Keratinocyte (primary cell): ENCODE measurements at regions not wholly inside any gene's neighbourhood (a gene's known extent, or its start where the extent isn't known, plus 50 kb on each side); places are given as distances from the start of the nearest gene placed in this dataset.

Experiments
- DNase-seq: peaks from one replicate; pipeline ENCODE4 v3.0.0-alpha.2; 2011; ENCODE audit warnings: low read depth, missing footprints, low spot score
- FAIRE-seq: peaks from 2 replicates; lab custom pipeline; 2011; peaks lifted over from hg19 to GRCh38; lab: Jason Lieb, UNC
- H2AFZ ChIP-seq: 2 replicates; pipeline ENCODE4 v1.6.0; 2012; ENCODE audit warnings: low read length, control low read depth, inconsistent platforms; ENCODE audit not compliant: control insufficient read depth
- H3K27ac ChIP-seq: 2 replicates; pipeline ENCODE4 v1.5.1; 2011; ENCODE audit warnings: low read length; ENCODE audit not compliant: control insufficient read depth, insufficient read depth
- H3K27me3 ChIP-seq: 3 replicates; pipeline ENCODE4 v1.6.0; 2011; ENCODE audit warnings: low read length; ENCODE audit not compliant: control insufficient read depth, insufficient read depth; ENCODE audit errors: extremely low read depth
- H3K36me3 ChIP-seq, 2 experiments: 2 replicates in 1 of 2; 3 replicates in 1 of 2; pipeline ENCODE4 v1.5.1; 2011; ENCODE audit warnings: low read length in 2 of 2, mild to moderate bottlenecking in 1 of 2; ENCODE audit not compliant: control insufficient read depth in 2 of 2, insufficient read depth in 2 of 2; ENCODE audit errors: extremely low read depth in 1 of 2
- H3K4me1 ChIP-seq: 3 replicates; pipeline ENCODE4 v1.5.1; 2011; ENCODE audit warnings: low read length; ENCODE audit not compliant: control insufficient read depth, insufficient read depth; ENCODE audit errors: extremely low read depth
- H3K4me2 ChIP-seq: 3 replicates; pipeline ENCODE4 v1.6.0; 2011; ENCODE audit warnings: low read depth, low read length; ENCODE audit not compliant: control insufficient read depth, insufficient read depth; ENCODE audit errors: extremely low read depth
- H3K4me3 ChIP-seq, 3 experiments: fragments of 200-600 bp in 1 of 3; sonication (generic) in 1 of 3; 2 replicates in 2 of 3; 3 replicates in 1 of 3; pipeline ENCODE4 v1.5.1; 2011 to 2016; ENCODE audit warnings: low read length in 3 of 3, mild to moderate bottlenecking in 3 of 3, control low read depth in 2 of 3, inconsistent platforms in 1 of 3, low read depth in 1 of 3, mixed read lengths in 1 of 3, mixed run types in 1 of 3, moderate library complexity in 1 of 3; ENCODE audit not compliant: control insufficient read depth in 2 of 3, insufficient read depth in 2 of 3; ENCODE audit errors: extremely low read depth in 1 of 3
- H3K79me2 ChIP-seq: 2 replicates; pipeline ENCODE4 v1.6.0; 2012; ENCODE audit warnings: low read length; ENCODE audit not compliant: control insufficient read depth, insufficient read depth
- H3K9ac ChIP-seq: 3 replicates; pipeline ENCODE4 v1.6.0; 2011; ENCODE audit warnings: low read length; ENCODE audit not compliant: control insufficient read depth, insufficient read depth; ENCODE audit errors: extremely low read depth
- H3K9me1 ChIP-seq: 3 replicates; pipeline ENCODE4 v1.6.0; 2011; ENCODE audit warnings: low read length; ENCODE audit not compliant: control insufficient read depth, insufficient read depth; ENCODE audit errors: extremely low read depth
- H3K9me3 ChIP-seq: 2 replicates; pipeline ENCODE4 v1.5.1; 2012; ENCODE audit warnings: low read depth, low read length; ENCODE audit not compliant: control insufficient read depth
- H4K20me1 ChIP-seq: 3 replicates; pipeline ENCODE4 v1.6.0; 2011; ENCODE audit warnings: low read length; ENCODE audit not compliant: control insufficient read depth, insufficient read depth; ENCODE audit errors: extremely low read depth
- CTCF ChIP-seq, 3 experiments: IDR thresholded peaks in 1 of 3; conservative IDR thresholded peaks in 1 of 3; optimal IDR thresholded peaks in 1 of 3; 2 replicates in 2 of 3; 3 replicates in 1 of 3; pipeline versions ENCODE3 to v1.5.1; 2011; ENCODE audit warnings: low read length in 3 of 3, mild to moderate bottlenecking in 3 of 3, moderate library complexity in 2 of 3, control low read depth in 1 of 3, inconsistent platforms in 1 of 3; ENCODE audit not compliant: insufficient read depth in 2 of 3; ENCODE audit errors: extremely low read depth in 1 of 3
- EZH2 ChIP-seq: IDR thresholded peaks from one replicate; pipeline ENCODE4 v1.6.1; 2012; ENCODE audit warnings: inconsistent platforms, mild to moderate bottlenecking, low read length, moderate library complexity
- dilution Hi-C: fragments of 300-500 bp; cut with MboI; formaldehyde crosslinking; loops from one replicate; pipeline ENCODE4 v1.7.0; 2020; ENCODE audit warnings: low sequenced_read_pairs; ENCODE audit not compliant: extremely low pct_ligation_motif_present

DNA sequence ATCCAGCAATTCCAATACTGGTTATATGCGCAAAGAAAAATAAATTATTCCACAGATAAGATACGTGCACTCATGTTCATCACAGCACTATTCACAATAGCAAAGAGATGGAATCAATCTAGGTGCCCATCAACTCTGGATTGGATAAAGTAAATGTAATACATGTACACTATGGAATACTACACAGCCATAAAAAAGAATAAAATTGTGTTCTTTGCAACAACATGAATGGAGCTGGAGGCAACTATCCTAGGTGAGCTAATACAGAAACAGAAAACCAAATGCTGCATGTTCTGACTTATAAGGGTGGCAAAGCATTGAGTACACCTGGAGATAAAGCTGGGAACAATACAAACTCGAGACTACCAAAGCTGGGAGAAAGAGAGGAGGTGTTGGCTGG, 787.3 kb downstream of the KCNT2 start:
- Histone ChIP-seq H4K20me1 (no peaks in the 10 kb centered on the region), H3K36me3 (no peaks in the 10 kb centered on the region), H3K27ac (no peak overlapping the region), H3K9me1 (no peaks in the 10 kb centered on the region), H3K79me2 (no peaks in the 10 kb centered on the region), H3K9ac (no peak overlapping the region), H3K4me1 (no peaks in the 10 kb centered on the region), H3K9me3 (no peaks in the 10 kb centered on the region), H3K27me3 (no peaks in the 10 kb centered on the region), H3K4me3 (no peak overlapping the region), H2AFZ (no peak overlapping the region), H3K4me2 (no peak overlapping the region)
- FAIRE-seq (no peak), DNase-seq (no peak)
- TF ChIP-seq CTCF (optimal IDR thresholded peaks at IDR 0.05 in 1 of 3, IDR thresholded peaks at IDR 0.05 in 1 of 3, conservative IDR thresholded peaks at IDR 0.05 in 1 of 3; ENCODE audit: extremely low read depth in 1 of 3, insufficient read depth in 2 of 3, low read length in 3 of 3) (no peak), EZH2 (no peak)
- dilution Hi-C loops = no loop called here

DNA sequence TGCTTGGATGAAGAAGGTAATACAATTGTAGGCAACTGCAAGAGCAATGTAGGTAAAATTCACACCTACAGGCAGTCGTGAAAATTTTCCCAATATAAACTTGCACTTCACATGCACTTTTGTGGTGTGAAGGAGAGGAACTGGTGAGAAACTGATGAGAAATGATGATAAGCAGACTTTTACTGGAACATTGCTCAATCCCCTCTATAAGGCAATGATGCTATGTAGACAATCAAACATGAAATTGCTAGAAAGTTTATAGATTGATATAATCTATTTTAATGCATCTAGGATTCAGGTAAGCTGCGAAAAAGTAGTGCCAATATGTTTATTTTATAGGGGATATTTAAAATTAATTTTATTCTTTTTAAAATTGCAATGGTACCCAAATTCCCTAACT, 802.2 kb downstream of the KCNT2 start:
- H3K4me3 ChIP-seq = no peak overlapping the region
- H3K27me3 ChIP-seq = no peaks in the 10 kb centered on the region
- no peak overlapping the region for H3K4me2 ChIP-seq
- no peaks in the 10 kb centered on the region for H3K9me1 ChIP-seq
- FAIRE-seq (no peak), DNase-seq (no peak)
- dilution Hi-C loops = no loop called here
- no peaks in the 10 kb centered on the region for H3K36me3 ChIP-seq
- no peaks in the 10 kb centered on the region for H4K20me1 ChIP-seq
- H3K9ac ChIP-seq = no peak overlapping the region
- H3K4me1 ChIP-seq = no peaks in the 10 kb centered on the region
- no peak overlapping the region for H3K27ac ChIP-seq
- H3K79me2 ChIP-seq = no peaks in the 10 kb centered on the region
- no peak overlapping the region for H2AFZ ChIP-seq
- H3K9me3 ChIP-seq = no peaks in the 10 kb centered on the region
- TF ChIP-seq EZH2 (no peak), CTCF (optimal IDR thresholded peaks at IDR 0.05 in 1 of 3, IDR thresholded peaks at IDR 0.05 in 1 of 3, conservative IDR thresholded peaks at IDR 0.05 in 1 of 3; ENCODE audit: extremely low read depth in 1 of 3, insufficient read depth in 2 of 3, low read length in 3 of 3) (no peak)
